MM.1S (cell line): ENCODE measurements at regions not wholly inside any gene's neighbourhood (a gene's known extent, or its start where the extent isn't known, plus 50 kb on each side); places are given as distances from the start of the nearest gene placed in this dataset.
A peak's percentile ranks its signal among the peaks of the same experiment; 100 is the strongest.

Experiments
- DNase-seq: peaks from one replicate; pipeline ENCODE4 v3.0.0-alpha.2; 2015
- H2AFZ ChIP-seq: fragments of 300-600 bp; sonication (generic); 2 replicates; pipeline ENCODE4 v1.6.0; 2016; ENCODE audit warnings: antibody characterized with exemption, low read length
- H3F3A ChIP-seq: fragments of 300-600 bp; sonication (generic); 2 replicates; pipeline ENCODE4 v1.6.1; 2016; ENCODE audit warnings: mild to moderate bottlenecking, antibody characterized with exemption, low read length, moderate library complexity, mixed read lengths; ENCODE audit not compliant: insufficient read depth
- H3K27ac ChIP-seq: fragments of 300-600 bp; sonication (generic); 2 replicates; pipeline ENCODE4 v1.5.1; 2016; ENCODE audit warnings: mild to moderate bottlenecking, low read length
- H3K27me3 ChIP-seq: fragments of 300-600 bp; sonication (generic); replicated peaks from 2 replicates; pipeline ENCODE4 v1.6.0; 2016; ENCODE audit warnings: low read length; ENCODE audit not compliant: insufficient read depth
- H3K36me3 ChIP-seq: fragments of 300-600 bp; sonication (generic); replicated peaks from 2 replicates; pipeline ENCODE4 v1.6.1; 2016; ENCODE audit warnings: mild to moderate bottlenecking, low read length, mixed read lengths; ENCODE audit not compliant: insufficient read depth
- H3K4me1 ChIP-seq: fragments of 300-600 bp; sonication (generic); 2 replicates; pipeline ENCODE4 v1.6.1; 2016; ENCODE audit warnings: low read length, mixed read lengths
- H3K4me2 ChIP-seq: fragments of 300-600 bp; sonication (generic); 2 replicates; pipeline ENCODE4 v1.6.0; 2016; ENCODE audit warnings: low read depth, low read length
- H3K4me3 ChIP-seq: fragments of 300-600 bp; sonication (generic); 2 replicates; pipeline ENCODE4 v1.5.1; 2016; ENCODE audit warnings: low read length, mixed read lengths
- H3K79me2 ChIP-seq: fragments of 300-600 bp; sonication (generic); 2 replicates; pipeline ENCODE4 v1.6.1; 2016; ENCODE audit warnings: mixed run types, low read length, mixed read lengths
- H3K9ac ChIP-seq: fragments of 300-600 bp; sonication (generic); 2 replicates; pipeline ENCODE4 v1.6.1; 2016; ENCODE audit warnings: low read length, mixed read lengths
- H3K9me2 ChIP-seq: fragments of 300-600 bp; sonication (generic); replicated peaks from 2 replicates; pipeline ENCODE4 v1.6.1; 2016; ENCODE audit warnings: mild to moderate bottlenecking, low read length, mixed read lengths; ENCODE audit not compliant: insufficient read depth
- H3K9me3 ChIP-seq: fragments of 300-600 bp; sonication (generic); replicated peaks from 2 replicates; pipeline ENCODE4 v1.6.1; 2016; ENCODE audit warnings: mild to moderate bottlenecking, low read length, mixed read lengths; ENCODE audit not compliant: insufficient read depth
- H4K20me1 ChIP-seq: fragments of 300-600 bp; sonication (generic); 2 replicates; pipeline ENCODE4 v1.6.1; 2016; ENCODE audit warnings: mild to moderate bottlenecking, low read length, moderate library complexity, mixed read lengths; ENCODE audit not compliant: insufficient read depth
- EZH2 ChIP-seq: fragments of 300-600 bp; sonication (generic); optimal IDR thresholded peaks from 2 replicates; pipeline ENCODE3; 2017; ENCODE audit warnings: low read depth, mild to moderate bottlenecking, antibody characterized with exemption, low read length, mixed read lengths
- EZH2phosphoT487 ChIP-seq: fragments of 300-600 bp; sonication (generic); IDR thresholded peaks from 2 replicates; pipeline ENCODE4 v1.6.1; 2018; ENCODE audit warnings: antibody characterized with exemption, low read length
- TF ChIP-seq, protein P1 (sequence below): fragments of 300-600 bp; sonication (generic); IDR thresholded peaks from 2 replicates; pipeline ENCODE4 v1.5.1; 2016; ENCODE audit warnings: antibody characterized with exemption, low read length, mixed read lengths

DNA sequence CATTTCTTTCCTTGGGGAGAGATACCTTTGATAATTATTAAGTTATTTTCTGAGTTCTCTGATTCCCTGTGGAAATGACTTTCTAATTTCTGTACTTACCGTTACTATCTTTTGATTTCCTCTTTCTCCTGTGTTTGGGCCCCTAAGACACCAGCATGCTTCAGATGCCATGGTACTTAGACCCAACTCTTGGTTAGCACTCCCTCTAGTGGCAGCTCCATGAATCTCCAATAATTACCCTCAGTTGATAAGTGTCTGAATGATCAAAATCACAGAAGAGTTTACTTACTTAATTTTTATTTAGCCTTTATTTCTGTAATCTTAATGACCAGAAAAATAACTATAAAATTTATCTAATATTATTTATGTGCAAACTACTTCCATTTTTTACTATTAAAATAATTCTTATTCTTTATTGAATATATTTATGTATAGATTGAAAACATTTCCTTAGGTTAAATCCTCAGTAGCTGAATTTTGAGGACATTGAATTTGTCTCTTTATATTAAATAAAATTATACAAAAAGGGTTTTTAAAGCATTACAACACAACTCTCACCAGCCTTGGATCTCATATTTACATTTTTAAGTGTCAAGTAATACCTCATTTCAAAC, 300.4 kb downstream of the KCNS3 start:
- no peaks in the 10 kb centered on the region for H3F3A ChIP-seq
- no peaks in the 10 kb centered on the region for H4K20me1 ChIP-seq
- TF ChIP-seq EZH2, result no peak
- TF ChIP-seq EZH2phosphoT487, result no peak
- TF ChIP-seq, protein P1, sequence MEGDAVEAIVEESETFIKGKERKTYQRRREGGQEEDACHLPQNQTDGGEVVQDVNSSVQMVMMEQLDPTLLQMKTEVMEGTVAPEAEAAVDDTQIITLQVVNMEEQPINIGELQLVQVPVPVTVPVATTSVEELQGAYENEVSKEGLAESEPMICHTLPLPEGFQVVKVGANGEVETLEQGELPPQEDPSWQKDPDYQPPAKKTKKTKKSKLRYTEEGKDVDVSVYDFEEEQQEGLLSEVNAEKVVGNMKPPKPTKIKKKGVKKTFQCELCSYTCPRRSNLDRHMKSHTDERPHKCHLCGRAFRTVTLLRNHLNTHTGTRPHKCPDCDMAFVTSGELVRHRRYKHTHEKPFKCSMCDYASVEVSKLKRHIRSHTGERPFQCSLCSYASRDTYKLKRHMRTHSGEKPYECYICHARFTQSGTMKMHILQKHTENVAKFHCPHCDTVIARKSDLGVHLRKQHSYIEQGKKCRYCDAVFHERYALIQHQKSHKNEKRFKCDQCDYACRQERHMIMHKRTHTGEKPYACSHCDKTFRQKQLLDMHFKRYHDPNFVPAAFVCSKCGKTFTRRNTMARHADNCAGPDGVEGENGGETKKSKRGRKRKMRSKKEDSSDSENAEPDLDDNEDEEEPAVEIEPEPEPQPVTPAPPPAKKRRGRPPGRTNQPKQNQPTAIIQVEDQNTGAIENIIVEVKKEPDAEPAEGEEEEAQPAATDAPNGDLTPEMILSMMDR, result peak; percentile 59
- H3K4me1 ChIP-seq, result no peaks in the 10 kb centered on the region
- H3K27me3 ChIP-seq, result no peaks in the 10 kb centered on the region
- H3K9me2 ChIP-seq, result no peaks in the 10 kb centered on the region
- H3K9ac ChIP-seq, result no peak overlapping the region
- no peak overlapping the region for H3K4me3 ChIP-seq
- no peak overlapping the region for H3K4me2 ChIP-seq
- no peaks in the 10 kb centered on the region for H3K36me3 ChIP-seq
- no peak overlapping the region for H3K27ac ChIP-seq
- no peak overlapping the region for H2AFZ ChIP-seq
- no peaks in the 10 kb centered on the region for H3K79me2 ChIP-seq
- no peaks in the 10 kb centered on the region for H3K9me3 ChIP-seq
- DNase-seq, result peak; percentile 55

DNA sequence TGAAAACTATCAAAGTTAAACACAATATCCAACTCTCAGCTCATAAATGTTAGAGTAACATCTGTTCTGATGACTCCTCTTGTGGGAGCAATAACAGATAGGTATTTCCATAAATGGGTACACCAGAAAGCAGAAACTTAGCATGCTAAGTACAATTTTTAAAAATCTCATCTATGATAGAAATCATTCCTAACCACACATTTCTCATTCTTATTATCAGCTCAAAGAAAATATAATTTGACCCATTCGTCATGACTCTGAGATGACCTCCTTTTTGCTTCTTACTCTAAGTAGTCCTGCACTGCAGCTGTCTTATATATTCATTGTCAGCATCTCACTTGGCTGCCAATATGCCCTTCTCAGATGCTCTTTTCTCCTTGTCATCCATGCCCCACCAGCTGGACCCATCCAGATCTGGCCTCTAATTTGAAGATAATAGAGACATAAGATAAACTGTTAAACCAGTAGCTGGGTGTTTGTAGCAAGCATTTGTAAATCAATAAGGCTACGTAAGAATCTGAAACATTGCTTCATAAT, 298.3 kb downstream of the KCNS3 start:
- Histone ChIP-seq H3K27ac (no peak overlapping the region), H3F3A (no peaks in the 10 kb centered on the region), H3K36me3 (no peaks in the 10 kb centered on the region), H3K9me2 (no peaks in the 10 kb centered on the region), H3K27me3 (no peaks in the 10 kb centered on the region), H3K9ac (no peak overlapping the region), H3K4me1 (no peaks in the 10 kb centered on the region), H3K4me2 (no peak overlapping the region), H3K79me2 (no peaks in the 10 kb centered on the region), H3K4me3 (no peak overlapping the region), H3K9me3 (no peaks in the 10 kb centered on the region), H4K20me1 (no peaks in the 10 kb centered on the region), H2AFZ (no peak overlapping the region)
- DNase-seq, result no peak
- TF ChIP-seq EZH2phosphoT487, result no peak
- no peak for TF ChIP-seq EZH2
- TF ChIP-seq, protein P1, result no peak

DNA sequence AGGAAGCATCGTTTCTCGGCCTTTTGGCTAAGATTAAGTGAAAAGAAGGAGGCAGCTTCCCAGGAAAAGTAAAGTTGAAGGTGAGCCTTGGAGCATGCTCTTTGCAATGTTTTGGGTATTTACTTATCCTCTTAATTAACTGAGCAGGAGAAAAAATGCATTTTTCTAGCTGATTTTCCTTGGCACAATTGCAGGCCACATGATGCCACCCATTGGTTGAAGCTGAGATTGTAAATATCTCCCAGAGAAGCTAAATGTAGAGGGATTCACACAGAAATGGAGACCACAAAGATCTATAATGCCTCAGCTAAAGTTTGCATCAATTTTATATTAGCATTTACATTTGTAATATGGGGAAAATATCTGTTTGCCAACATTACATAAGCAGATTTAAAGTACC, 294.1 kb downstream of the KCNS3 start:
- Histone ChIP-seq H3K4me2 (no peak overlapping the region), H3F3A (no peaks in the 10 kb centered on the region), H4K20me1 (no peaks in the 10 kb centered on the region), H3K9ac (no peak overlapping the region), H3K4me3 (no peak overlapping the region), H3K9me3 (no peaks in the 10 kb centered on the region), H3K27me3 (no peaks in the 10 kb centered on the region), H3K9me2 (no peaks in the 10 kb centered on the region), H3K4me1 (no peaks in the 10 kb centered on the region), H3K27ac (no peak overlapping the region), H2AFZ (no peak overlapping the region), H3K79me2 (no peaks in the 10 kb centered on the region), H3K36me3 (no peaks in the 10 kb centered on the region)
- DNase-seq, result no peak
- TF ChIP-seq EZH2phosphoT487 (no peak), EZH2 (no peak)
- TF ChIP-seq, protein P1, result no peak
